GM18505 (cell line): ENCODE measurements at regions not wholly inside any gene's neighbourhood (a gene's known extent, or its start where the extent isn't known, plus 50 kb on each side); places are given as distances from the start of the nearest gene placed in this dataset.
A peak's percentile ranks its signal among the peaks of the same experiment; 100 is the strongest.
"Not testable (repeated sequence)": the region's sequence is repeated elsewhere in the genome, so short reads cannot be mapped to it uniquely, and the experiment has no call there.

Source experiments
- ATAC-seq: cut with Tn5 transposase; IDR thresholded peaks from one replicate; pipeline ENCODE4 v1.9.1; 2021; ENCODE audit not compliant: unreplicated experiment
- POLR2A ChIP-seq: IDR thresholded peaks from 4 replicates; pipeline ENCODE4 v1.6.1; 2011; ENCODE audit warnings: borderline replicate concordance; ENCODE audit not compliant: insufficient read depth, insufficient read length; ENCODE audit errors: extremely low read depth

DNA sequence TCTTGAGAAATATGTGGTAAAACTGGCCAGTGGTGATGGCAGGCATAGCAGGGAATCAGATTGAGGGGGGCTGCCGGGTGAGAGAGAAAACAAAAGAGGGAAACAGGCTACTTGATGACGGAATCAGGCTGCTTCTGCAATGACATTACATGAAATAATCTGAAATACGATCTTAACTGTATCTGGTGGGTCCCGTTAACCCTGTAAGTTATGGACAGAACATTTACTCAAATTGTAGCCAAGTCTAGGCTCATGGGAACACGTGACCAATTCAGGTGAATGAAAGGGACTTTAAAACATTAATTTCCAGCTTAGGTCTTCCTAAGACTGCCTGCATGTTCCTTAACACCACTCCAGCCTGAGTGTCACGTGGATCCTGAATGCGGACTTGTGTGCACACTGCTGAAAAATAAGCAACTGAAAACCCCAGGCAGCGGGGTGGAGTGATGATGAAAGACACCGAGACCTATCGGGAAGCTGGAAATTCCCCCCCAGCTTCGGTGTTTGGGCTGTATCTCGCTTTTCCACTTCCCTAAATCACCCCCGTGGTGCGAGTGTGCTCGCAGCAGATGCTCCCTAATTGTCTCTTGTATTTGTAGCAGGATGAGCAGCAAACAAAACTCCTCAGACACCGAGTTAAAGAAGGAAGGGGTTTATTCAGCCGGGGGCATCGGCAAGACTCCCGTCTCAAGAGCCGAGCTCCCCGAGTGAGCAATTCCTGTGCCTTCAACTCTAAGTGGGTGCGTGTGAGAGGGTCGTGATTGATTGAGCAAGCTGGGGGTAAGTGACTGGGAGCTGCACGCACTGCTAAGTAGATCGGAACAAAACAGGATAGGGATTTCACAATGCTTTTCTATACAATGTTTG, 145.0 kb upstream of the GRK3 start:
- ATAC-seq: no peak
- no peak for TF ChIP-seq POLR2A

DNA sequence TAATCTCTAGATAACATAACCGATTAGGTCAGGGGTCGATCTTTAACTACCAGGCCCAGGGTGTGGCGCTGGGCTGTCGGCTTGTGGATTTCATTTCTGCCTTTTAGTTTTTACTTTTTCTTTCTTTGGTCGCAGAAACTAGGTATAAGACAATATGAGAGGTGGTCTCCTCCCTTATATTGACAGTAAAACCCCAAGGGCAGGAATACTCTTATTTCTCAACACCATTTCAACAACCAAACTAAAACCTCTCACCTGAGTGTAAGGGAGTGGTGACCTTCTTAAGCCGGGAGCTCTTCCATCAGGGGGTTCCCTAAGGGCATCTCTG, 144.4 kb upstream of the GRK3 start:
- ATAC-seq: not testable (repeated sequence)

DNA sequence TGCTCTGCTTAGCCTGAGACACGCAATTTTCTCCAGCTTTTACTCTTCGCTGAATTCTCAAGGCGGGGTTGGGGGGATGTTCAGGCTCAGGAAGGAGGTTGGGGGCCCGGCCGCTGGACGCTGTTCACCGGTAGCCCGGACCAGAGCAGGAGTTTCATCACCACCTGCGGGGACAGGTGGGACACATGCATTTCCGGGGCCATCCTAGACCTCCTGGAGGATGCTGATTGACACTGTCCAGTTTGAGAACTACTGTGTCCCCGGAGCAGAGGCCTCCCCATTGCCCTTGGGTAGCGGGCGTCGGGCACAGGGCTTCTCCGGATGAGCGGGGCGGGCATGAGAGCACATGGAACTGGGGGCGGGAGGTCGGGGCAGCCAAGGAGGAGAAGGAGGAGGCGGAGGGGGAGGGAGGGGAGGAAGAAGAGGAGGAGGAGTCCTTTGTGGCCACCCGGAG, 144.0 kb upstream of the GRK3 start:
- no peak for TF ChIP-seq POLR2A
- no peak for ATAC-seq

DNA sequence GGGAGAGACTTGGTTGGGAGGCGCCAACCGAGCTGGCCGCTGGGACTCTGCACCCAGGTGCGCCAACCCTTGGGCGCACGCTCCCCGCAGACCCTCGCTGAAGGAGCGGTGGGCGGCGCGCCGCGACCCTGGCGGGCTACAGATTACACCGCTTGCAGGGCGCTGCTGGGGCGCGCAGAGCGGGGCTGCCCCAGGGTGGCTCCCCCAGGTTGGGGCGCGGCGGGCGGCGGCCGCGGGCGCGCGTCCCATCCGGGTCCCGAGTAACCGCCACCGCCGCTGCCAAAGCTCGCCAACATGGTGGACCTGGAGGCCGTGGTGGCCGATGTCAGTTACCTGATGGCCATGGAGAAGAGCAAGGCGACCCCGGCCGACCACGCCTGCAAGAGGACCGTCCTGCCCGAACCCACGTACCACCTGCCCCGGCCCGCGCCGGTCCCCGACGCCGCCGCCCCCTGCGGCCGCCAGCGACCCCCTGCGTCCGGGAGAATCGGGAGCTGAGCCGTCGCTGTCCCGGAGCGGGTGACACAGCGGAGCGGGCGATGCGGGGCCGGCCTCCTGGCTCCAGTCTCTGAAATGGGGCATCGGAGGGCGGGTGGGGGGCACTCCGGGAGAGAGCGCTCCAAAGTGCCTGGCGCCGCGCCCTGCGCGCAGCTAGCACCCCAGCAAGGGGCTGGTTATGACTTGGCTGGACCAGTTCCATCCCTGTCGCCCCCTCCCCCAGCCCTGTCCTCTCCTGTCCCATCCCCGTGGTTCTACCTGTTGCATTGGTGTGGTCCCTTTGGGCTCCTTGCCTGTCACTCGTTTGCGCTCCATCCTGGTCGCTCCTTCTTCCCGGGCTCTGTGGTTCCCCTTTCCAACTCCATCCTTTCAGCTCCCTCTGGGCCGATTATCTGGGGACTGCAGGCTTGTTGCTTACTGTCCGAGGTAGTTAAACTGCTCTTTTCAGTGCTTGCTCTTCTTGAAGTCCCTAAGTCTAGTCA, 143.3 kb upstream of the GRK3 start:
- no peak for TF ChIP-seq POLR2A
- ATAC-seq: no peak

DNA sequence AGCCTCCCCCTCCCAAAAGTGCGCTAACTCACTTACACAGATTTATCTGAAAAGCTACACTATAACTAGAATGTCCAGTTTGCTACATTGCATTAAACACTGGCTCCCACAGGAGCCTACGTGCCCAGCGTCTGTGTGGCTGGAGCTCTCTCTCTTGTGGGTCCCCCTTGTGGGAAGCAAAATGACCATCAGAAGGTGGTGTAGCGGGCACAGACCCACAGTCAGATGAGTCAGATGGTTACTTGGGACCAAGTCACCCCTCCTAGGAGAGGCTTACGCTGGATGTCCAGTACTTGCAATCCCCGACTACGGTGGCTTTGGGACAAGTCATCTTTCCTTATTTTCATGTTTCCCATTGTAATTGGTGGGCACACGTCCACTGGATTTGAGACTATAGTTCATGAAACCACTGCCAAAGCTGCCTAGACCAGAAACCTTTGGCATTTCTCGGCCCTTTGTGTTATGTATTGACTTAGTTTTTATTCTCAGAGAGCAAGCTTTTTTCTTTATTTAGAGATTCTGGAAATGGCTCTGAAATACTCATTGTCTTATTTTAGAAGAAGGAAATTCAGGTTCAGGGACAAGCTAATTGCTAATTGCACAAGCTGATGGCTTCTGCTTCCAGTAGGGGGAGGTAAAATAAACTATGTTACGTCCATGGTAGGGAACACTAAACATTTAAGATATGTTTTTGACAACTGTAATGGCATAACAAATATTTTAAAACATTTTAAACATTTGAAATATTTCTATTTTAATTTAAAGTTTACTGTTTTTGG, 137.8 kb upstream of the GRK3 start:
- ATAC-seq: not testable (repeated sequence)

DNA sequence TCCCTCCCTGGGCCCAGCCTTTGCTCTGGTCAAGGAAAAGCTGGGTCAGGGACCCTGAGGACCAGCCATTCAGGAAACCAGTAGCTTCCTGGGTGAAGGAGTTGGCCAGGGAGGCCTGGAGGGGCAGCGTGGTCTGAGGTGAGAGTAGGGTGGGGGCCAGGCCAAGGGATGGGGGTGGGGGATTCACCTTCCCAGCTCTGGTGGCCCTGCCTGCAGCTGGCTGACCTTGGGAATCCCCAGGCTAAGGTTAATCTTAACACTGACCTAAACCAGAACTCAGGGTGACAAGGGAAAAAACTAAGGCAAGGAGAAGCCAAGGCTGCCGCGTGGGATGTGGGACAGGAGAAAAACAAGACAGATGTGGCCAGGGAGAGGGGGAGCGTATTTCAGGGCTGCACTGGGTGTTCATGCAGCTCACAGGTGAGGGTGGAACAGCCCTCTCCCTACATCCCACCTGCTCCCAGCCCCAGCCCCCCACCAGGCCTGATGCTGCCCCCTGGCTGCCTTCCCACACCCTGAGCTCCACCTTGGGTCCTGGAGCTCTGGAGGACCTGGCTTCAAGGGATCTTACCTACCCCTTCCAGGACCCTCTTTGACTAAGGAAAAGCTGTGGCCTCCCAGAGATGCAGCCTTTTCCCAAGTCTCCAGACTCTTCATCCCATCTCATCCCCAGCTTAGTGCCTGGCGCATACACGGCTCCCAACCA, 132.7 kb upstream of the GRK3 start:
- not testable (repeated sequence) for ATAC-seq

DNA sequence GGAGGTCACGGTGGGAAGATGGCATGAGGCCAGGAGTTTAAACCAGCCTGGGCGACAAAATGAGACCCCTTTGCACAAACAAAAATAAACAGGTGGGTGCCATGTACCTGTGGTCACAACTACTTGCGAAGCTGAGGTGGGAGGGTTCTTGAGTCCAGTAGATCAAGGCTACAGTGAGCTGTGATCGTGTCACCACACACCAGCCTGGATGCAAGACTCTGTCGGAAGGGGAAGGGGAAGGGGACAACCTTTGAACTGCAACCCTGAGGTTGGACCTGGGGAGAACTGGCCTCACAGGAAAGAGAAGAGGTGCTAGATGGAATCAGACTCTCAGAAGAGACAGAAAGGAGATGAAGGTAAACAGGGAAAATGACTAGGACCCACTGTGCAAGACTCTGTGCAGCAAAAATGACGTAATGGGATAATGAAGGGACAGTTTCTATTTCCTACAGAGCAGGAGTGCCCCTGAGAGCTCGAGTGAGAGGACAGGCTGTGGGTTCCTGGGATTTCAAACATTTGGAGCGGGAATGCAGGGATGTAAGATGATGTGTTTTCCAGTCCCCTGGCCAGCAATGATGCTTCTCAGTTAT, 131.0 kb upstream of the GRK3 start:
- not testable (repeated sequence) for ATAC-seq

DNA sequence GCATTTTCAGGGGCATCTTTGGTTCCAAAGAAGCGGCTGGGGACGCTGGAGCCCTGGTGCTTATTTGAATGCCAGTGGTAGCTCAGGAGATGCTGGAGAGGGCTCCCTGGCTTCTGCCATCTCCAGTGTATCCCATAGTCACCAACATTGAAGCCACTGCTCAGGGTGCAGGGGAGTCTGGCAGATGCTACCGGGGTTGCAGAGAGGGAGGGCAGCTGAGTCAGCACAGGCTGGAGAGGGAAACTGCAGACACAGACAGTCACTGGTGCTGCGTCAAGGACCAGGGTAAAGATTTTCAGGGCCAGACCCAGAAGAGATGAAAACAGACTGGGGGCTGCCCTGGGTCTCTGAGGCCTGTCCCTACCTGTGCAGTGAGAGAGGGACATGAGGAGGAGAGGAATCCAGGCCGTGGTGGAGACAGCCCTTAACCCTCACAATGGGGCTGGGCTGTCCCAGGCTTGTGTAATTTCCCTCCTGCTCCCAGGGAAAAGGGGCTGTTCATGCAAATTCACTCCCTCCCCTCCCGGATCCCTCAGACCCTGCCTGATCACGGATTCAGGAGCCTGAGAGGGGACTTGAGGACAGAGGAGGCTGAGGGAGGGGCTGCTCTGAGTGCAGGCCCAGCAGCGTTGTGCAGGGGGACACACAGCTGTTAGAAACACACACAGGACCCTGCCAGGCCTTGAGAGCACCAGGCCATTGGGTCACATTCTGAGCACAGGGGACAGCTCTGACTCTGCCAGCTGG, 126.9 kb upstream of the GRK3 start:
- TF ChIP-seq POLR2A: no peak
- ATAC-seq: no peak

DNA sequence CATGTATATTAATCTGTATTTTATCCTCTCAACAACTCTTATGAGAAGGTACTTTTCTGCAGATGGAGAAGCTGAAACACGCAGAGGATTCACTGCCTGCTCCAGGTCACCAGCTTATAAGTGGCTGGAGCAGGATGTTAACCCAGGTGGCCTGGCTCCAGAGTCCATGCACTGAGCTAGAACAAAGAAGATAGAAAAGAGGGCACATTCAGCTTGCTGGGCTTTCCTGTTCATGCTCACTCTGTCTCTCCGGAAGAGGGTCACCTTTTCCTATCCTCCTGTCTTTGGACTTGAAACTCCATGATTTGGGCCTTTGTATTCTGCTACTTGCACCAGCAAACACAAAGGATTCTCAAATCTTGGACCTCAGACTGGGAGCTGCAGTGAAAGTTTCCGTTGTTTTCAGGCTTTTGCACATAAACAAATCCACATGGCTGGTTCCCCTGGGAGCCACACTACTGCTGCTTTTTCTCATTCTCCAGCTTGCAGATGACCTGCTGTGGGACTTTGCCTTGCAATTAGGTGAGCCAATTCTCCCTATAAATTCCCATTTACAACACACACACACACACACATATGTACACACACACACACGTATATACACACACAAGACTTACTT, 117.3 kb upstream of the GRK3 start:
- ATAC-seq: no peak

DNA sequence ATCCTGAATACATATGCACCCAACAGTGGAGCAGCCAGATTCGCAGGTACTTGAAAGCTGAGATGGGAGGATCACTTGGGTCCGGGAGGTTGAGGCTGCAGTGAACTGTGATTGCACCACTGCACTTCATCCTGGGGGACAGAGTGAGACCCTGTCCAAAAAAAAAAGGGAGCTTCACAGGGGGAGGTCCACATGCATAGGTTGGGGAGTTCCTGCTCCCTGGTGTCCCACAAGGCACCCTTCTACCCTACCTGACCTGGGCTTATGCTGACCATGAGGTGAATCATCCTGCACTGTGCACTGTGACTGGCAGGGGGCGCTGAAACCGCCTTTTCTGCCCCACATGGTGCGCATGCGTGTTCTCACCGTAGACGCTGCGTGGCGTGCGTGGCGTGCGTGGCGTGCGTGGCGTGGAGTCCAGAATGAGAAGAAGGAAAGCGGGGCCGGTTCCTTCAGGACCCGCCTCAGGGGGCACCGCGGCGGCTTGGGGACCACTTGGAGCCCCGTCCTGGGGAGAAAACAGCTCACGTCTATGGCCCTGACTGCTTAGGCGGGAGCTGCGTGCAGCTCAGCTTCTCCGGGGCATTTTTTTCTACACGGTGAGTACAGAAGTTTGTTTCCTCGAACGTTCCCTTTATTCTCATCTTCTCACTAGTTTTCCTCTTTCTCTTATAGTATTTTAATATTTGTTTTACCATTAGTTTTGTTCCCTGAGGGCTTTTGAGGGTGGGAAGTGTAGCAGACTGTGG, 116.6 kb upstream of the GRK3 start:
- ATAC-seq: peak; percentile 72
- peak; percentile 80 for TF ChIP-seq POLR2A

More for the DNA sequence above, 117.3 kb upstream of the GRK3 start:
- TF ChIP-seq POLR2A: no peak

DNA sequence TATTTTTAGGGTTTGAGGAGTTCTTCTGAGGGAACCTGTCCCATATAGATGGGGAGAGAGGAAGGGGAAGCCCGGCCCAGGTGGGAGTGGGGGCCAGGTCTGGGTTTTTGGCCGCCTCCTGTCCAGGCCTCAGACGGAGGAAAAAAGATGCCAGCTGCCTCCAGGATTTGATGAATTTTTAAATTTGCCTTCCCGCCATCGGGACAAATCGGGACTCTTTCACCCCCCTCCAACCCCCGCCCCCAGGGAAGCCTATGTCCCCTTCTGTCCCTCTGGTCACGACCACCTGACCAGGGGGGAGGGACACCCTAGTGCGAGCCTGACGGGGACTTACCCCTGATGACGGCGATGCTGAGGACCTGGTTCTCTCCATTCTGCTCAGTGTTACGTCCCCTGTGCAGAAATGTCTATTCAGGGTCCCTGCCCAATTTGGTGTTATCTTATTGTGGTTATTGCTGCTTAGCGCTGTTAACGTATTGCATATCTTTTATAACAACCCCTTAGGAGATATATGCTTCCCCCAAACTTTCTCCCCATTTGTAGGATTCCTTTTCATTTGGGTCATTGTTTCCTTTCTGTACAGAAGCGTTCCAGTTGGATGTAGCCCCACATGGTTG, 115.9 kb upstream of the GRK3 start:
- ATAC-seq: no peak
- TF ChIP-seq POLR2A: no peak
